K562 (cell line): ENCODE measurements at regions not wholly inside any gene's neighbourhood (a gene's known extent, or its start where the extent isn't known, plus 50 kb on each side); places are given as distances from the start of the nearest gene placed in this dataset.

ENCODE experiments used
- ATAC-seq: fragments of 200-7000 bp; cut with Tn5 transposase; 3 replicates; pipeline ENCODE4 v1.9.1; 2020; ENCODE audit warnings: moderate library complexity
- BruUV-seq: library from RNA; stranded (reverse); fragments of 400-500 nt; replicated peaks from 2 replicates; lab custom pipeline; 2021; lab: Mats Ljungman, UMichigan
- CTCF ChIA-PET: fragments of 300-600 bp; formaldehyde crosslinking; extraction: SDS; loops from one replicate; lab custom pipeline; 2021; ENCODE audit warnings: low intra/inter-chr PET ratio; lab: Yijun Ruan, JAX
- POLR2A ChIA-PET: fragments of 300-600, 350-650 bp; sonication (Branson Sonifier 250); formaldehyde crosslinking; extraction: SDS; loops from one replicate; lab custom pipeline; 2021; ENCODE audit warnings: antibody characterized with exemption, inconsistent platforms; lab: Yijun Ruan, JAX
- DNase-seq, 4 experiments: peaks; one replicate each; pipeline versions ENCODE4 v3.0.0 to v3.0.0-alpha.2; 2011 to 2018; ENCODE audit warnings: low spot score in 3 of 4, mixed read lengths in 3 of 4; ENCODE audit errors: extremely low read depth in 1 of 4
- FAIRE-seq: peaks from 2 replicates; lab custom pipeline; 2011; peaks lifted over from hg19 to GRCh38; lab: Jason Lieb, UNC
- H2AFZ ChIP-seq: 2 replicates; pipeline ENCODE4 v1.6.0; 2011; ENCODE audit warnings: low read depth, low read length, control low read depth, inconsistent platforms
- H3K27ac ChIP-seq: fragments of 200-600 bp; 3 replicates; pipeline ENCODE4 v1.8.0; 2011; ENCODE audit warnings: low read depth, mild to moderate bottlenecking, control low read depth, inconsistent platforms, low read length, moderate library complexity, mixed read lengths; ENCODE audit errors: extremely low read depth
- H3K27me3 ChIP-seq, 2 experiments: fragments of 300-600 bp in 1 of 2; 2 replicates in 1 of 2; 3 replicates in 1 of 2; pipeline versions ENCODE4 v1.6.0 to v1.8.0; 2011; ENCODE audit warnings: inconsistent platforms in 2 of 2, low read length in 2 of 2, mild to moderate bottlenecking in 1 of 2, mixed read lengths in 1 of 2, moderate library complexity in 1 of 2; ENCODE audit not compliant: control insufficient read depth in 2 of 2, insufficient read depth in 2 of 2
- H3K36me3 ChIP-seq: fragments of 300-600 bp; 3 replicates; pipeline ENCODE4 v1.8.0; 2011; ENCODE audit warnings: mild to moderate bottlenecking, low read length, inconsistent platforms; ENCODE audit not compliant: control insufficient read depth, insufficient read depth
- H3K4me1 ChIP-seq, 2 experiments: fragments of 200-600 bp in 1 of 2; replicated peaks in 1 of 2; 2 replicates in 1 of 2; 3 replicates in 1 of 2; pipeline versions ENCODE4 v1.5.1 to v1.8.0; 2011; ENCODE audit warnings: inconsistent platforms in 2 of 2, low read length in 2 of 2, mild to moderate bottlenecking in 1 of 2, mixed read lengths in 1 of 2, moderate library complexity in 1 of 2; ENCODE audit not compliant: control insufficient read depth in 2 of 2, insufficient read depth in 2 of 2
- H3K4me2 ChIP-seq: 2 replicates; pipeline ENCODE4 v1.6.1; 2011; ENCODE audit warnings: low read length, control low read depth, inconsistent platforms, mixed read lengths; ENCODE audit not compliant: insufficient read depth
- H3K4me3 ChIP-seq: fragments of 200-600 bp; sonication (generic), shearing (Covaris generic); 2 replicates; pipeline ENCODE4 v1.5.1; 2016; ENCODE audit warnings: control low read depth, inconsistent platforms
- H3K79me2 ChIP-seq: fragments of 200-600 bp; 3 replicates; pipeline ENCODE4 v1.8.0; 2011; ENCODE audit warnings: low read length, inconsistent platforms; ENCODE audit not compliant: control insufficient read depth, insufficient read depth
- H3K9ac ChIP-seq, 2 experiments: 2 replicates each; pipeline versions ENCODE4 v1.6.0 to v1.6.1; 2011; ENCODE audit warnings: low read depth in 2 of 2, low read length in 2 of 2, control low read depth in 1 of 2, inconsistent platforms in 1 of 2, mild to moderate bottlenecking in 1 of 2, mixed read lengths in 1 of 2; ENCODE audit not compliant: insufficient read depth in 1 of 2
- H3K9me1 ChIP-seq: one replicate; pipeline ENCODE4 v1.6.0; 2011; ENCODE audit warnings: inconsistent platforms, mild to moderate bottlenecking, low read length, moderate library complexity; ENCODE audit not compliant: control insufficient read depth, insufficient read depth
- H3K9me3 ChIP-seq: replicated peaks from 2 replicates; pipeline ENCODE4 v1.5.1; 2011; ENCODE audit warnings: low read depth, low read length, inconsistent platforms; ENCODE audit not compliant: control insufficient read depth, insufficient read depth
- H4K20me1 ChIP-seq: replicated peaks from 2 replicates; pipeline ENCODE4 v1.6.1; 2011; ENCODE audit warnings: low read length, inconsistent platforms, mixed read lengths; ENCODE audit not compliant: control insufficient read depth, insufficient read depth
- C11orf30 ChIP-seq: fragments of 450-650 bp; IDR thresholded peaks from 2 replicates; pipeline ENCODE4 v1.6.1; 2016; ENCODE audit warnings: low read depth, mild to moderate bottlenecking
- NFIC ChIP-seq: fragments of 450-650 bp; IDR thresholded peaks from 2 replicates; pipeline ENCODE4 v1.6.1; 2017; ENCODE audit warnings: mild to moderate bottlenecking, inconsistent platforms
- RAD21 ChIP-seq, 2 experiments: fragments of 250-450 bp in 1 of 2; fragments of 450-650 bp in 1 of 2; sonication (Bioruptor Pico) in 1 of 2; formaldehyde crosslinking in 1 of 2; IDR thresholded peaks in 1 of 2; conservative IDR thresholded peaks in 1 of 2; 2 replicates each; pipeline versions ENCODE4 v1.4.0 to v1.8.0; 2020 to 2022; ENCODE audit warnings: mild to moderate bottlenecking in 2 of 2, moderate library complexity in 1 of 2
- SMAD4 ChIP-seq: fragments of 250-450 bp; sonication (Bioruptor Pico); conservative IDR thresholded peaks from 2 replicates; pipeline ENCODE4 v1.8.0; 2021; ENCODE audit warnings: inconsistent platforms, mild to moderate bottlenecking, moderate library complexity
- SMC3 ChIP-seq: conservative IDR thresholded peaks from 2 replicates; pipeline ENCODE4 v1.6.1; 2011; ENCODE audit warnings: low read depth, low read length, improper control_type of control experiment; ENCODE audit not compliant: insufficient read depth
- ZBED1 ChIP-seq: IDR thresholded peaks from 2 replicates; pipeline ENCODE4 v1.6.1; 2014
- ZNF197 ChIP-seq: fragments of 200-800 bp; sonication (Bioruptor generic); IDR thresholded peaks from 2 replicates; pipeline ENCODE4 v1.6.1; 2016; ENCODE audit warnings: low read depth, missing genetic modification characterization, missing compliant biosample characterization
- ZNF668 ChIP-seq: fragments of 250-450 bp; sonication (Bioruptor Pico); IDR thresholded peaks from 2 replicates; pipeline ENCODE4 v1.8.0; 2022; ENCODE audit warnings: mild to moderate bottlenecking, inconsistent platforms
- WGBS: fragments of 100-300 bp; shearing (Covaris generic); methylation state at CpG from one replicate; pipeline ENCODE4 v1.1.6; 2016; ENCODE audit warnings: low coverage, mixed read lengths; ENCODE audit not compliant: insufficient coverage; ENCODE audit errors: missing lambda C conversion rate; 5-methylcytosine and 5-hydroxymethylcytosine counted together
- in situ Hi-C: fragments of 300-500 bp; cut with MboI; formaldehyde crosslinking; loops from 4 replicates; pipeline ENCODE4 v1.15.0; 2018; ENCODE audit warnings: inconsistent platforms, mixed read lengths
- intact Hi-C: fragments of 100-400 bp; cut with micrococcal nuclease; formaldehyde crosslinking; loops from 2 replicates; pipeline ENCODE4 v1.14.2; 2022
- TF ChIP-seq, protein P1 (sequence below): fragments of 450-650 bp; formaldehyde crosslinking; IDR thresholded peaks from 2 replicates; pipeline ENCODE4 v1.4.0; 2020; ENCODE audit warnings: mild to moderate bottlenecking, moderate library complexity
- TF ChIP-seq, protein P2 (sequence below), 2 experiments: fragments of 450-650 bp; conservative IDR thresholded peaks; 2 replicates each; pipeline ENCODE4 v1.6.1; 2017; ENCODE audit warnings: mild to moderate bottlenecking in 2 of 2, moderate library complexity in 2 of 2

DNA sequence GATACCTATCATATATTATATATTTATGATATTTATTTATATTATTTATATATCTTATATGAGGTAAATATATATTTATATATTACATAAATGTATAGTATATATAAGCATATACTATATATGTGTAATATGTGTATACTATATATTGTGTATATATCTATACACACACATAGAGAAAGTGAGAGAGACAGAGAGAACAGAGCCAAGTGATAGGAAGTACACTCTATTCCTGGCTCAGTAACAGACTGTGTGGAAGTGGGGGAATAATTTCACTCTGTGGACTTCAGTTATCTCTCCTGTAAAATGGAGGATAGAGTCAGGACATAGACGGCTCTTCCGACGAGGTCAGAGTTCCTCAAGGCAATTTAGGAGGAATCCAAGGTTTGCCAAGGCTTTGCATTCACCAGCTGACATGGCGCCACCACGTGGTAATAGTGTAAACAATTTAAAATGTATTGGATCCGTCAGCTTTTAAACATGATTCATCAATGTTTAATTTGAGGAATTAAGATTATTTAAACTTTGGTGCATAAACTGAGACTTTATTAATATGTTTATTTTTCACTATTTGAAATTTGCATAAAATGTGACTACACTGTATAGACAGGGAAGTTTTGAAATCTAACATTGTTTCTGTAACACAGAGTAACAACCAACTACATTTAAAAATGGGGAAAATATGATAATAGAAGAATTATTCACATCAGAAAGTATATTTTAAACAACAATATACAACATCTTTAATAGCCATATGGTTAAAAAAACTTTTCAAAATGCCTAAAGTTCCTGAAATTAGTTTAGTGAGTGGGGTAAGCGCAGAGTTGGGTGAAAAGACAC, 75.4 kb upstream of the TMEM244 start:
- peak; percentile 92 for ATAC-seq
- in situ Hi-C loops (no loop called here), intact Hi-C loops (loop anchor here (1.0 to 5.0 kb wide), 5 partner anchors 43 to 437 kb away; no protein-coding TSS in a partner anchor)
- H4K20me1 ChIP-seq: no peaks in the 10 kb centered on the region
- ChIA-PET POLR2A (no interaction called here), CTCF (interaction anchor here (0.6 to 1.9 kb wide), 5 partner anchors 11 to 438 kb away, joined by 3 to 9 read pairs (median 4); no protein-coding TSS in a partner anchor)
- H3K4me3 ChIP-seq: no peak overlapping the region
- FAIRE-seq: peak; percentile 94
- no TSS peak for BruUV-seq
- no peak overlapping the region for H3K9ac ChIP-seq
- H2AFZ ChIP-seq: peak overlapping the region; percentile 91
- peak; percentile 17 to 83 (median 24) for DNase-seq
- H3K27ac ChIP-seq: no peak overlapping the region
- no peaks in the 10 kb centered on the region for H3K9me1 ChIP-seq
- no peaks in the 10 kb centered on the region for H3K9me3 ChIP-seq
- no peaks in the 10 kb centered on the region; a peak in 1 of 5 replicates for H3K4me1 ChIP-seq
- no peak overlapping the region; the same call in 1 of the 2 replicates for H3K4me2 ChIP-seq
- no peaks in the 10 kb centered on the region for H3K79me2 ChIP-seq
- no peaks in the 10 kb centered on the region; a peak in 1 of 5 replicates for H3K27me3 ChIP-seq
- WGBS: 16% methylated on average over 7 of the region's 7 CpGs
- H3K36me3 ChIP-seq: no peaks in the 10 kb centered on the region
- TF ChIP-seq ZNF668 (CRISPR knock-in tag) (no peak), NFIC (peak; percentile 13; the same call in 1 of the 2 replicates), SMC3 (peak; percentile 79), C11orf30 (0 out of 2 replicates have a peak, but pooled peaks have one; percentile 5), SMAD4 (0 out of 2 replicates have a peak, but pooled peaks have one; percentile 41), ZNF197 (no peak), ZBED1 (no peak), RAD21 (CRISPR knock-in tag; conservative IDR thresholded peaks at IDR 0.05 in 1 of 2, IDR thresholded peaks at IDR 0.05 in 1 of 2) (peak; percentile 77 to 82)
- TF ChIP-seq, protein P1, sequence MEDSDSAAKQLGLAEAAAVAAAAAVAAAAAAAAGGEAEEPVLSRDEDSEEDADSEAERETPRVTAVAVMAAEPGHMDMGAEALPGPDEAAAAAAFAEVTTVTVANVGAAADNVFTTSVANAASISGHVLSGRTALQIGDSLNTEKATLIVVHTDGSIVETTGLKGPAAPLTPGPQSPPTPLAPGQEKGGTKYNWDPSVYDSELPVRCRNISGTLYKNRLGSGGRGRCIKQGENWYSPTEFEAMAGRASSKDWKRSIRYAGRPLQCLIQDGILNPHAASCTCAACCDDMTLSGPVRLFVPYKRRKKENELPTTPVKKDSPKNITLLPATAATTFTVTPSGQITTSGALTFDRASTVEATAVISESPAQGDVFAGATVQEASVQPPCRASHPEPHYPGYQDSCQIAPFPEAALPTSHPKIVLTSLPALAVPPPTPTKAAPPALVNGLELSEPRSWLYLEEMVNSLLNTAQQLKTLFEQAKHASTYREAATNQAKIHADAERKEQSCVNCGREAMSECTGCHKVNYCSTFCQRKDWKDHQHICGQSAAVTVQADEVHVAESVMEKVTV (CRISPR knock-in tag): peak; percentile 36; the same call in 1 of the 2 replicates
- TF ChIP-seq, protein P2, sequence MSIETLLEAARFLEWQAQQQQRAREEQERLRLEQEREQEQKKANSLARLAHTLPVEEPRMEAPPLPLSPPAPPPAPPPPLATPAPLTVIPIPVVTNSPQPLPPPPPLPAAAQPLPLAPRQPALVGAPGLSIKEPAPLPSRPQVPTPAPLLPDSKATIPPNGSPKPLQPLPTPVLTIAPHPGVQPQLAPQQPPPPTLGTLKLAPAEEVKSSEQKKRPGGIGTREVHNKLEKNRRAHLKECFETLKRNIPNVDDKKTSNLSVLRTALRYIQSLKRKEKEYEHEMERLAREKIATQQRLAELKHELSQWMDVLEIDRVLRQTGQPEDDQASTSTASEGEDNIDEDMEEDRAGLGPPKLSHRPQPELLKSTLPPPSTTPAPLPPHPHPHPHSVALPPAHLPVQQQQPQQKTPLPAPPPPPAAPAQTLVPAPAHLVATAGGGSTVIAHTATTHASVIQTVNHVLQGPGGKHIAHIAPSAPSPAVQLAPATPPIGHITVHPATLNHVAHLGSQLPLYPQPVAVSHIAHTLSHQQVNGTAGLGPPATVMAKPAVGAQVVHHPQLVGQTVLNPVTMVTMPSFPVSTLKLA (conservative IDR thresholded peaks at IDR 0.05): peak; percentile 53 to 59
